GM18907 (cell line): ENCODE measurements at regions not wholly inside any gene's neighbourhood (a gene's known extent, or its start where the extent isn't known, plus 50 kb on each side); places are given as distances from the start of the nearest gene placed in this dataset.
A peak's percentile ranks its signal among the peaks of the same experiment; 100 is the strongest.

Experiments used
- ATAC-seq: cut with Tn5 transposase; IDR thresholded peaks from one replicate; pipeline ENCODE4 v1.9.1; 2021; ENCODE audit warnings: mild to moderate bottlenecking, moderate library complexity; ENCODE audit not compliant: unreplicated experiment

DNA sequence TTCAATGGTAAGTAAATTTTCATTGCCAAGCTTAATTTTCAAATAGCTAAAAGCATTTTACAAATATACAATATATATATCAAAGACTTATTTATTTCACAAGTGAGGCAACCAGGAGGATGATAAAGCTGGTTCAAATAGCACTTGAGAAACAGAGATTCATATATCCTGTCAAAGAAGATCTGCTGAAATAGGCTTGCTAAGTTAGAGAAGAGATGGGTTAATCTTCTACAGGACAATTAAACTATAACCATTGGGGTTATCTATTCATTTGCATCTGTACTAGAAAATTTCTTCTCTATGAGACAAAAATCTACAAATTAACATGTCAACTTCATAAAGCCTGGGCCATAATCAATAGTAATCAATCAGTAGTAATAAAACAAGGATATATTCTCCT, 637.7 kb upstream of the UBE2E2 start:
- peak; percentile 70 for ATAC-seq

DNA sequence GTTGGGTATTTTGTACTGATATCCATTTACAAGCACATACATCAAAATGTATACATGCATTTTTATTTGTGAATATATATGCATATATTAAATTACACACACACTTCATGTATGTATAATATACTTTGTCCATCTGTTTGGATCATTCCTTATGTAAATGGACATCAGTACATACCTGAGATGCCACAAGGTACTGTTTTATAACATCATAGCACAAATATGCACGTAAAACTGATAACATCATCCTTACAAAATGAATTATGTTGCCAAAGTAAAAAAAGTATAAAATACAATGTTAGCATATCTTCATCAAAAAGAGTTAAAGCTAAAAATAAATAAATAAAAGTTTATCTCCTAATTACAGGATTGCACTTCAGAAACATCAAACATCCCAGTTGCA, 634.8 kb upstream of the UBE2E2 start:
- no peak for ATAC-seq

DNA sequence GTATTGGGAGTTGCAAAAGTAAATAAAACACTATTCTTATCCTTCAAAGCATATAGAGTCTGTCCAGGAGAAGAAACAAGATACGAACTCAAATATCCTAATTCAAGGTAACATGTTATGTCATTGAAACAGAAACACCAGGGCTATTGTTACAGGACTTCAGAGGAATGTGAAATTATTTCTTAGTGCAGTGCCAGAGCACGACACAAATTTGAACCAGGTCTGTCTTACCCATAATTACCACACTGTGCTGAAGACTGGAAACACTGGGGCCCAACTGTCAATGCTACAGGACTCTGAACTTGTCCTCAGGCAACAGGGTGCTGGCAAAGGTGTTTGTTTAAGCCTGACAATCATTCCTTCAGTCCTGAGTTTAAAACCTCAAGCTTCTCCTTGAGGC, 633.6 kb upstream of the UBE2E2 start:
- no peak for ATAC-seq

DNA sequence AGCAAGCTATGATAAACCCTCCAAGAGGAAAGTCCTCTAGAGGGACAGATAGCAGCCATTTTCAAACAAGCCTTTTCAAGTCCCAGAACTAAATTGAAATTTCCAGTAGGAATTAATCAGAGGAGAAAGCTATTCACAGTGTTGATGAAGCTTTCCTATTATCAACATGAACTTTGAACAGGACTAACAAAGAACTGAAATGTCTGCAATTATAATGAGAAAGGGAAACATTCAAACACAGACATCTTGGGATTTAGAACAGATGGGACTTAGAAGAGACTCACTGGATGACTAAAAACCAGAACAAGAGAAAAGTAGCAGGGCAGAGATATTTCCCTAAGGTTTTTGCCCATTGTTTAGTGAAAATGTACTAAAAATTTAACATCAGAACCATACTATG, 622.1 kb upstream of the UBE2E2 start:
- no peak for ATAC-seq

DNA sequence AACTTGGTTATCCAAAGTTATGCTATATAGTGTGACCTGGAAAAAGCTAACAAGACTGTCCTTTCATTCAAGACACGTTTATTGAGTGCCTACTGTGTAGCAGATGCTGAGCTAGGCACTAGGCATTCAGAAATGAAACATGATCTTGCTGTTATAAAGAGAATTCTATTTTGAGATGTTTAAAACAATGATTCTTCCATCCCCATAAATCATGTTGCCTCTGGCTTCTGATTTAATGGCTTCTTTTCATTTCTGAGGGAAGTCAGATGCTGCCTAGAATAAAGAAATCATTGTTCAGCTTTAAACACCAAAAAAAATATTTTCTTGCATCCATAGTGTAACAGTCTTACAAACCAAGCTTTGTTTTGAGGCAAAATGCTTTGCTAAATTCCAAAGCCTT, 620.9 kb upstream of the UBE2E2 start:
- ATAC-seq = no peak

DNA sequence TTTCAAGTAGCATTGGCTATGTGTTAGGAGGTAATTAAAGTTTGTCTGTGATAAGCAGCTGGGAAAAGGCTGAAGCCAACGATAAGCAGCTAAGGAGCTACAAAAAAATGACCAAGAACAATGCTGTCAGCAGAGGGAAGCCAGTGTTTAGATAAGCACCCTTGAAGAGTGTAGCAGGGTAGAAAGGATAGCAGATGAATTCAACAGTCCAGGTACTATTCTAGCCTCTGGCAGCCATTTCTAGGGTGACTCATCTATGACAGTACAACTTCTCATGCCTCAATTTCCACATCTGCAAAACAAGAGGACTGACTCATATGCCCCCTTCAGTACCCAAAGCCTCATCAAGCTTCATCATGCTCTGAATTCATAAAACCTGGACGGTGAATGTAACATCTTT, 617.6 kb upstream of the UBE2E2 start:
- ATAC-seq = no peak

DNA sequence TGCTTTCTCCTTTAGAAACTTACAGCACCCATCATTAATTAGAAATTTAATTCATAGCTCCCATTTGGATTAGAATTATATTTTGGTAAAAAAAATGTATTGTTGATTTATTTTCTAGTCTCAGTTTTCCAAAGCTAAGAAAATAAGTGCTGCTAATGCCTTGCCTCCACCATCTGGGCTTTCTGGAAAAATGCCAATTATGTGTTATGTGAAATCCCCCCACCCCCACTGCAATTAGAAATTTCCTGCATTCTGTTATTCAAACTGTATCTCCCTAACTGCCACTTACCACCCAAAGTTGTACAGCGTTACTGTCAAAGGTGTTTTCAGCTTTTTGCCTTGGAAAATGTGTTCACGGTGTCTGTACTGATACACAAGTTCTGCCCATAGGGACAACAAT, 617.2 kb upstream of the UBE2E2 start:
- ATAC-seq = no peak

DNA sequence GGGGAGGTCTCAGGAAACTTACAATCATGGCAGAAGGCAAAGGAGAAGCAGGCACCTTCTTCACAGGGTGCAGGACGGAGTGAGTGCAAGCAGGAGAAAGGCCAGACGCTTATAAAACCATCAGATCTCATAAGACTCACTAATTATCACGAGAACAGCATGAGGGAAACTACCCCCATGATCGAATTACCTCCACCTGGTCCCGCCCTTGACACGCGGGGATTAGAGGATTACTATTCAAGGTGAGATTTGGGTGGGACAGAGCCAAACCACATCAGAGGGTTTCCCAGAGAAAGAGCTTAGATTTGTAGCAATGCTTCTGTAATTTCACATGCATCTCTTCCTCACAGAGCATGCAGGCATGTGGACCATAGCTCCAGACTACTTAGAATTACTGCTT, 615.7 kb upstream of the UBE2E2 start:
- ATAC-seq = no peak

DNA sequence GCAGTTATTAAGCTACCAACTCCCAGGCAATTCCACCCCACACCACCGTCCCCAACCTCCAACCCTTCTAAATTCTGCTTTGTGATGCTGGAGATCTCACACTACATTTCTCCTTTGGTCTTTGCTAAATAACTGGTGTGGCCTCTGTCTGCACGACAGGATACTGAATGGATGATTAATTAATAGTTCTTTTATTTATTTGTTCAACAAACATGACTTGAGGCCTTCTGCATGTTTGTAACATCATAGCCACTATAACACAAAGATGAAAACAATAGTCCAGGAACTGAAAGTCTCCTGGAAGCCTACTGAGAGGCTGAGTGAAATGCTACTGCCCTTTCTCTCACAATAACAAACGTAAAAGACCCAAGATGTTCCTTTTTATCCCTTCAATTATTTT, 609.5 kb upstream of the UBE2E2 start:
- ATAC-seq = no peak

DNA sequence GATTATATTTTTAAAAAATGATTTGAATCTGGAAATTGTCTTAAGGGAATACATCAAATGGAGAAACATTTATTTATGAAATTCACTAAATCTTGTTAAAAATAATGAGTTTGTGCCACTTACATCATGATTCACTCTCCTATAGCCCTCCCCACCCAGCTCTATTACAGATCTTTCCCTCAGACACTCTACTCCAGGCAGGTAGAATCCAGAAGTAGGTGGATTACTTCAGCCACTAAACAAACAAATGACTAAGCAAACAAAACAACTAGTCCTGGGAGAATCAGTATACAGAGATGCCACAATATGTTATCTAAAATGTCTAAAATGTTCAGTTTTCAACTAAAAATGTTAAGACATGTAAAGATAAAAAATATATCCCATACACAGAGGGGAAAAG, 608.1 kb upstream of the UBE2E2 start:
- no peak for ATAC-seq

DNA sequence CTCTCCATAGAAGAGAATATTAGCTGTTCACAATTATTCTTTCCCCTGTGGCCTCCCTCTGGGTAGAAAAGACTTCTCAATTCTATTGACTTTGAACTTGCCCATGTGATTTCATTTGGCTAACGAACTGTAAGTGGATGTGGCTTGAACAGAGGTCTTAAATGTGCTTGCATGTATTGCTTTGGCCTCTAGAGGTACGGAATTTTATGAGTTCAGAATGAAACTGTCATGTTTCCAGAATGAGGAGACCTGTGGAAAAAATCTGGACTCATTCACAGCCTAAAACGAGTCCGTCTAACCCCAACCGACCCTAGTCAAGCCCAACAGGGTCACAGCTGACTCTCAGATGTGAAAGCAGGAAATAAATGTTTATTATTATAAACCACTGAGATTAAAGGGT, 596.7 kb upstream of the UBE2E2 start:
- no peak for ATAC-seq

DNA sequence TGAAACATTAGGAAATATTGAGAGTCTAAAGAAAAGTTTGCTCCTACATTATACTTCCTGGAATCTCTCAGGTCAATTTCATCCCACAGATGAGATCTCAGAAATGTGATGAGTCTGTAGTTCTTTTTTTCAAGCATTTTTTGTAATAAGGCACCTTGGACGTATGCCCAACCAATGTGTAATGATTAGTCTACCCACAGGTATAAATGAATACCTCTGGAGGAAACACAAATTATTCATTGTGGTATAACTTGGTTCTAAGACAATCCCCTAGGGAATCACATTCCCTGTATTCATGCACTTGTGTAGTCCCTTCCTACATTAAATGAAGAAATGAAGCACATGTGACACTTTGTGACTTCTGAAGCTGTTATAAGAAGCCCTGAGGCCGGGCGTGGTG, 596.2 kb upstream of the UBE2E2 start:
- no peak for ATAC-seq

DNA sequence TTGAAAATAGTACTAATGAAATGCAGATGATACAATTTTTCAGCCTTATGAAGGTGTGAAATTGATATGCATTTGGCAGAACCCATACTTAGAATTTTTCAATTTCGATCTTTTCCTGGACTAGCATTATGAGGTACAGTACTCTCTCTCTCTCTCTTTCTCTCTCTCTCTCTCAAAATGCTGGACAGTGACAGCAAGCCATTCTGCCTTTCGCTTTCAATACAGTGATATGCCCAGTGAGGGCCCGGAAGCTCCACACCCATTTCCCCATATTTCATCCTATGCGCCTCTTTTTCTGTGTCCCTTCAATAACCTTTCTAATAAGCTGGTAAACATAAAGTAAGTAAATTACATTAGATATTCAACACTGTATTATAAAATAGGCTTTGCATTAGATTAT, 595.0 kb upstream of the UBE2E2 start:
- no peak for ATAC-seq

DNA sequence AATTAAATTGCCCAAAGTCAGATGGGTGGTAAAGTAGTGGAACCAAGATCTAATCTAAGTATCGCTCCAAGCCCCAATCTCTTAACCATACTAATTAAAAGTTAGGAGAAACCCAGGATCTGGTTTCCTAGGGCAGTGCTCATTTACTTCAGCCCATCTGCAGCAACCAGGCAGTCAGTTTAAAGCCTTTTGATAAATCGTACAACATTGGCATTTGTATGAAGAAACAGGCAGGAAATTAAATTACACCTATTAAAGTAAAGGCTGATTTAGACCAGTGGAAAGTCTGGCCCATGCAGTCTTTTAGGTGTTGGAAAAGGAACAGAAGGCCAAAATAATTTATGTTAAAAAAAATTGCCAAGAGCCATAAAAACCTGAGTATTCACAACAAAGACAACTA, 594.4 kb upstream of the UBE2E2 start:
- no peak for ATAC-seq

DNA sequence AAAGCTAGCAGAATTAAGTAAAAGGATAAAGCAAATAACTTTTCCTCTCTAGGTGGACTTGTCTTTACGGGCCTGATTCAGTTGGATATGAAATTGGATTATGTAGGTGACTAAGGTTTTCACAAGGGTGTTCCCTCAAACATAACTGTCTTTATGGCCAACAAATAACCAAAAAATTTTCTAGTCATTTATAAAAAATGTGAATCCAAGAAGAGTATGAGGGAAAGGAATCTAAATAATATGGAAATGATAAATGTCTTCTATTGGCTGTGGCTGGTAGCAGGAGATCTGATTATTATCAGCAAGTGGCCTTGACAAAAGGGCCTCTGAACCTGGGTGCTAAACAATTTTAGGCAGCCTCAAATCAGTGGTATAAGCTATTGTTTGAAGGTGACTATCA, 594.0 kb upstream of the UBE2E2 start:
- ATAC-seq = no peak

DNA sequence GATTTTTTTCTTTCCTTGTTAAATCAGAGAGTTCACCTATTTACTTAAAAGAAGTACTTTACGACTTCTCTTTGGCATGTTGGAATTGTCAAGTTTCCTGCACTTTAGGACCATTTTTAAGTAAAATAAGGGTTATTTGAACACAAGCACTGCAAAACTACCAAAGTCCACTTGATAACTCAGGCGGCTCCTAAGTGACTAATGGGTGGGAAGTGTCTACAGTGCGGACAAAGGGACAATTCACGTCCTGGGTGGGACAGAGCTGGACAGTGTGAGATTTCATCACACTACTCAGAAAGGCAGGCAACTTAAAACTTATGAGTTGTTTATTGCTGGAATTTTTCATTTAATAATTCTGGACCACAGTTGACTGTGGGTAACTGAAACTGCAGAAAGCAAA, 590.2 kb upstream of the UBE2E2 start:
- ATAC-seq = no peak

DNA sequence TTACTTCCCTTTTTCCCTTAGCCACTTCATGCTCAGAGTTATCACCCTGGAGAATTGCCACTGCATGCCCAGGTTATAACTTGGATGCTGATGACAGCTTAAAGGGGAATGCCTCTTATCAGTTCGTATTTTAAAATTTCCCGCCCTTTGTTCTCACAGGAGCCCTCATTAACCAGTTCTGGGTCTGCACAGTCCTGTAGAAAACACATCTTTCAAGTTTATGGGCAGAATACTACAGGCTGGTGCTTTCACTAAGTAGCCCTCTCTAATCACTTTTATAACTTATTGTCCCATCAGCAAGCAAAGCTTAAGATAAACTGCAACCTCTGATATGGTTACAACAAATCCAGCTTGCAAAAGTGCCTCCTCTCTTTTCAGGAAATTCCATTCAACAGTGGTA, 587.3 kb upstream of the UBE2E2 start:
- ATAC-seq = no peak

DNA sequence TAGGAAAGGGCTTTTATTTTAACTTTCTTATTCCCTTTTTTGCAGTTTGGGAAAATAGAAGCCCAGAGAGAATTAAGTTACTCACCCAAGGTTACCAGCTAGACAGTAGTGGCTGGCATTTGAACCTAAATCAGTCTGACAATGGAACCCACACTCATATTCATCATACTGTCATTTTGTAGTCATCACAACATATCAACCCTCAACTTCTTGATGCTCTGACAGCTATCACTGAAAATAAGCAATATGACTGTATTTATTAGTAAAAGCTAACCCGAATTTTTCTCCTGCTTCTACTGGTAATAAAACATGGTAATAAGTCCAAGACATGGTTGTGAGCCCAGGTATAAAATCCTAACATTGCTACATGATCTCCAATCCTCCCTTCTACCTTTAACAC, 585.8 kb upstream of the UBE2E2 start:
- no peak for ATAC-seq

DNA sequence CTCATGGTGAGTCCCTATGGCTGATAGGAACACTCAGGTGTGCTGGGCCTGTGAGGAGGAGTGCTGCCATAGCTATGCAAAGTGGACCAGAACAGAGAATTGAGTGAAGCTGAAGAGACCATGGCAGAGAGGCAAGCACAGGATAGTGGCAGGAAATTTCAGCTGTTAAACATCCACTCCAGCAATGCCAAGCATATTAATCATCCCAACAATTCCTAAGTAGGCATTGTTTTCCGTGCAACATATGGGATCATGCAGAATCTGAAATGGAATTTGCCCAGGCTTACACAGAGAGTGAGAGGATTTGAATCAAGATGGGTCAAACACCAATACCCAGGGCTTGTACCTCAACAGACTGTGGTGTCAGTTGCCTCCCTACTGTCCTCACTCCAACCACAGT, 582.6 kb upstream of the UBE2E2 start:
- no peak for ATAC-seq

DNA sequence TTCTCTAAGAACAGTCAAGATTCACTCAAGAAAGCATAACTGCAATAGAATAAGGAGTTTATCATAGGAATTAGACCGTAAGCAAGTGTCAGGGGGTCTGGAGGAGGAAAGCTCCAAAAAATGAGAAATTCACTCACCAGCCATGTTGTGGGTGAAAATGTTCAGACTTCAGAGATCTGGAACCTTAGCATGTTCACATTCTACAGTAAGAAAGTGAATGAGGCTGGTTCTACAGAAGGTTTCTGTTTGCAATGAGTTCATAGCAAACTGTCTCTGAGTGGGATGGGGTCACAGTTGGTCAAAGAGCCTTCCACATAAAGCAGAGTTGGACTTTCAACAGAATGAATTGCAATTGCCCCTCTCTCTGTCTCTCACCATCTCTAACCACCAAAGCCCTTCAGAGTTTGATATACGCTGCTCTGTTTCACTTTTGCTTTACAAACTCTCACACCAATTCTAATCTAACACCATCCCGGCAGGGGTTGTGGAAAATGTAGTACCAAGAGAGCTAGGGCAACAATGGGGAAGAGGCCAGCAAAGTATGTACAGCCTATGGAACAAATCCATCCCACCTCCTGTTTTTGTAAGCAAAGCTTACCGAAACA, 581.8 kb upstream of the UBE2E2 start:
- no peak for ATAC-seq

DNA sequence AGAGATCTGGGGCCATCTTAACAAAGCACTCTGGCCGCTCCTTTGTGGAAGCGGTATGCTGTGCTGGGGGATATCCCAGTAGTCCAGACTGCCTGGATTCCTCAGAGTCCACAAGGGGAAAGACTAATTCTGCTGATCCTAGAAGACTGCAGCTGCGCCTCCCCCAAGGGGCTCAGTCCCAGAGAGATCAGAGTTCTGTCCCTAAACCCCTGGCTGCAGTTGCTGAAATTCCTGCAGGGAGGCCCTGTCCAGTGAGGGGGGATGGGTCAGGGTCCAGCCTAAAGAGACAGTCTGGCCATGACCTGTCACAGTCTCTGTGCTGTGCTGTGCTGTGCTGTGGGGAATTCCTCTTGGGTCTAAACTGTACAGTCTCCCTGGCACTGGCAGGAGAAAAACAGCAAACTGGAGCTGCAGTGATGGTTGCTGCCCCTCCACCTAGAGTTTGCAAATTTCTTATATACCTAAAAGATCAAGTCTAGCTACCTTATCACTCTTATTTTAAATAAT, 575.1 kb upstream of the UBE2E2 start:
- ATAC-seq = no peak

DNA sequence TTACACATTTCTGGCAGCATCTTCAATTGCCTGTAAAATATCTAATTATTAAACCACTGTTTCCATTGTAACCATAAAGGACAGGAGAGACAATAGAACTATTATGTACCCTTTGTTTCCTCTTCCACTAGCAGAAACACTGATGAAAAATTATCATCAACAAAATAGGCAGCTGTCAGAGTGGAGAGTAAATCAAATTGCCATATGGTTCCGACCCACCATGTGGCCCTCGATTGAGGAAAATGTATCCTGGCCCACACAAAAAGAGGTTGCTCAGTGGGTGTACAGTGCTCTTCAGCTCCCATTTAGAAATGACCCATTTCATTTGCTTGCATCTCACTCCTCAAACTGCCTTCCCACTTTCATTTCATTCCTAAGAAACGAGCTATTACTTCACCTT, 570.6 kb upstream of the UBE2E2 start:
- ATAC-seq = no peak

DNA sequence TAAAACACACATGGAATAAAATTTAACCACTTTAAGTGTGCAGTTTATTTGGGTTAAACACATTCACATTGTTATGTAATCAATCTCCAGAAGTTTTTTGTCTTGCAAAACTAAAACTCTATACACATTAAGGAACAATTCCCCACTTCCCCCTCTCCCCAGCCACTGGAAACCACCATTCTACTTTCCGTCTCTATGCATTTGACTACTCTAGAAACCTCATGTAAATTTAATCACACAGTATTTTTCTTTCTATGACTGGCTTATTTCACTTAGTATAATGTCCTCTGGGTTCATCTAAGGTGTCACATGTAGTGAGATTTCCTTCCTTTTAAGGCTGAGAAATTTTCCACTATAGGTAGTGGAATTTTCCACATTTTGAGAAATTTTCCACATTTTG, 568.7 kb upstream of the UBE2E2 start:
- ATAC-seq = peak; percentile 76
